ENCODE measurements at regions not wholly inside any gene's neighbourhood (a gene's known extent, or its start where the extent isn't known, plus 50 kb on each side); places are given as distances from the start of the nearest gene placed in this dataset.

- H3K9me3 ChIP-seq (ENCODE audit: control insufficient read depth, low read length), result no peaks in the 10 kb centered on the region
- no peaks in the 10 kb centered on the region for H3K4me1 ChIP-seq (ENCODE audit: control insufficient read depth, insufficient read depth, low read length, poor library complexity, severe bottlenecking)
- no peak overlapping the region for H3K4me3 ChIP-seq (ENCODE audit: extremely low read depth, insufficient read depth, low read length, poor library complexity, severe bottlenecking)
- no peak overlapping the region for H3K27ac ChIP-seq (ENCODE audit: low read depth, low read length, severe bottlenecking)
- H3K36me3 ChIP-seq (ENCODE audit: control insufficient read depth, insufficient read depth, low read length), result no peaks in the 10 kb centered on the region
Measured at GRCh38 chr4:189162888-189163287, 777.8 kb upstream of the FRG1 start.

- Histone ChIP-seq H3K27ac (ENCODE audit: low read depth, low read length, severe bottlenecking) (no peak overlapping the region), H3K4me3 (ENCODE audit: extremely low read depth, insufficient read depth, low read length, poor library complexity, severe bottlenecking) (no peak overlapping the region), H3K36me3 (ENCODE audit: control insufficient read depth, insufficient read depth, low read length) (no peaks in the 10 kb centered on the region), H3K4me1 (ENCODE audit: control insufficient read depth, insufficient read depth, low read length, poor library complexity, severe bottlenecking) (peaks cover 4% of the 10 kb centered on the region), H3K9me3 (ENCODE audit: control insufficient read depth, low read length) (no peaks in the 10 kb centered on the region)
- WGBS, 2 experiments (ENCODE audit: insufficient coverage in 2 of 2), result 100% methylated on average over 1 of the region's 5 CpGs
Measured at GRCh38 chr4:189176002-189176401, 764.7 kb upstream of the FRG1 start.

GRCh38 chr4:189177130-189177529, 763.5 kb upstream of the FRG1 start:
- no peaks in the 10 kb centered on the region for H3K9me3 ChIP-seq (ENCODE audit: control insufficient read depth, low read length)
- no peak overlapping the region for H3K27ac ChIP-seq (ENCODE audit: low read depth, low read length, severe bottlenecking)
- WGBS, 2 experiments (ENCODE audit: insufficient coverage in 2 of 2), result 76 to 89% methylated on average over 4 to 5 of the region's 5 CpGs
- H3K4me3 ChIP-seq (ENCODE audit: extremely low read depth, insufficient read depth, low read length, poor library complexity, severe bottlenecking), result no peak overlapping the region
- H3K4me1 ChIP-seq (ENCODE audit: control insufficient read depth, insufficient read depth, low read length, poor library complexity, severe bottlenecking), result peaks cover 4% of the 10 kb centered on the region
- H3K36me3 ChIP-seq (ENCODE audit: control insufficient read depth, insufficient read depth, low read length), result no peaks in the 10 kb centered on the region

- H3K4me3 ChIP-seq (ENCODE audit: extremely low read depth, insufficient read depth, low read length, poor library complexity, severe bottlenecking), result no peak overlapping the region
- WGBS, 2 experiments (ENCODE audit: insufficient coverage in 2 of 2), result 80 to 81% methylated on average over 2 to 3 of the region's 3 CpGs
Measured at GRCh38 chr4:189178125-189178746, 762.4 kb upstream of the FRG1 start.

GRCh38 chr4:189185810-189186432, 754.8 kb upstream of the FRG1 start:
- peaks cover 7% of the 10 kb centered on the region for H3K9me3 ChIP-seq (ENCODE audit: control insufficient read depth, low read length)
- WGBS, 2 experiments (ENCODE audit: insufficient coverage in 2 of 2), result 27 to 45% methylated on average over 2 of the region's 7 CpGs
- no peak overlapping the region for H3K4me3 ChIP-seq (ENCODE audit: extremely low read depth, insufficient read depth, low read length, poor library complexity, severe bottlenecking)
- H3K4me1 ChIP-seq (ENCODE audit: control insufficient read depth, insufficient read depth, low read length, poor library complexity, severe bottlenecking), result no peaks in the 10 kb centered on the region
- no peaks in the 10 kb centered on the region for H3K36me3 ChIP-seq (ENCODE audit: control insufficient read depth, insufficient read depth, low read length)
- H3K27ac ChIP-seq (ENCODE audit: low read depth, low read length, severe bottlenecking), result no peak overlapping the region

More at GRCh38 chr4:189178125-189178746, 762.4 kb upstream of the FRG1 start:
- Histone ChIP-seq H3K4me1 (ENCODE audit: control insufficient read depth, insufficient read depth, low read length, poor library complexity, severe bottlenecking) (peaks cover 4% of the 10 kb centered on the region), H3K27ac (ENCODE audit: low read depth, low read length, severe bottlenecking) (no peak overlapping the region), H3K9me3 (ENCODE audit: control insufficient read depth, low read length) (no peaks in the 10 kb centered on the region), H3K36me3 (ENCODE audit: control insufficient read depth, insufficient read depth, low read length) (no peaks in the 10 kb centered on the region)

- Histone ChIP-seq H3K36me3 (ENCODE audit: control insufficient read depth, insufficient read depth, low read length) (no peaks in the 10 kb centered on the region), H3K4me1 (ENCODE audit: control insufficient read depth, insufficient read depth, low read length, poor library complexity, severe bottlenecking) (no peaks in the 10 kb centered on the region), H3K9me3 (ENCODE audit: control insufficient read depth, low read length) (peaks cover 11% of the 10 kb centered on the region), H3K27ac (ENCODE audit: low read depth, low read length, severe bottlenecking) (no peak overlapping the region), H3K4me3 (ENCODE audit: extremely low read depth, insufficient read depth, low read length, poor library complexity, severe bottlenecking) (no peak overlapping the region)
- WGBS, 2 experiments (ENCODE audit: insufficient coverage in 2 of 2), result no CpG with 5 or more reads among the region's 2 CpGs
Measured at GRCh38 chr4:189187531-189188052, 753.1 kb upstream of the FRG1 start.

GRCh38 chr4:189198624-189199023, 742.0 kb upstream of the FRG1 start:
- WGBS, 2 experiments (ENCODE audit: insufficient coverage in 2 of 2), result 79 to 97% methylated on average over 4 to 7 of the region's 10 CpGs
- Histone ChIP-seq H3K36me3 (ENCODE audit: control insufficient read depth, insufficient read depth, low read length) (no peaks in the 10 kb centered on the region), H3K4me1 (ENCODE audit: control insufficient read depth, insufficient read depth, low read length, poor library complexity, severe bottlenecking) (no peaks in the 10 kb centered on the region), H3K4me3 (ENCODE audit: extremely low read depth, insufficient read depth, low read length, poor library complexity, severe bottlenecking) (no peak overlapping the region), H3K9me3 (ENCODE audit: control insufficient read depth, low read length) (no peaks in the 10 kb centered on the region), H3K27ac (ENCODE audit: low read depth, low read length, severe bottlenecking) (no peak overlapping the region)

GRCh38 chr4:189200353-189200752, 740.3 kb upstream of the FRG1 start:
- Histone ChIP-seq H3K4me3 (ENCODE audit: extremely low read depth, insufficient read depth, low read length, poor library complexity, severe bottlenecking) (no peak overlapping the region), H3K27ac (ENCODE audit: low read depth, low read length, severe bottlenecking) (no peak overlapping the region), H3K9me3 (ENCODE audit: control insufficient read depth, low read length) (no peaks in the 10 kb centered on the region), H3K4me1 (ENCODE audit: control insufficient read depth, insufficient read depth, low read length, poor library complexity, severe bottlenecking) (no peaks in the 10 kb centered on the region), H3K36me3 (ENCODE audit: control insufficient read depth, insufficient read depth, low read length) (no peaks in the 10 kb centered on the region)
- 93 to 94% methylated on average over 5 of the region's 7 CpGs for WGBS, 2 experiments (ENCODE audit: insufficient coverage in 2 of 2)

- H3K4me1 ChIP-seq (ENCODE audit: control insufficient read depth, insufficient read depth, low read length, poor library complexity, severe bottlenecking), result no peaks in the 10 kb centered on the region
- no peaks in the 10 kb centered on the region for H3K9me3 ChIP-seq (ENCODE audit: control insufficient read depth, low read length)
- H3K27ac ChIP-seq (ENCODE audit: low read depth, low read length, severe bottlenecking), result peak overlapping the region; percentile 55
- no peak overlapping the region for H3K4me3 ChIP-seq (ENCODE audit: extremely low read depth, insufficient read depth, low read length, poor library complexity, severe bottlenecking)
- no CpG with 5 or more reads among the region's 16 CpGs for WGBS, 2 experiments (ENCODE audit: insufficient coverage in 2 of 2)
- no peaks in the 10 kb centered on the region for H3K36me3 ChIP-seq (ENCODE audit: control insufficient read depth, insufficient read depth, low read length)
Measured at GRCh38 chr4:189202182-189202868, 738.3 kb upstream of the FRG1 start.

GRCh38 chr4:189202869-189203271, 737.8 kb upstream of the FRG1 start:
- WGBS, 2 experiments (ENCODE audit: insufficient coverage in 2 of 2), result 82 to 84% methylated on average over 7 to 8 of the region's 8 CpGs
- Histone ChIP-seq H3K9me3 (ENCODE audit: control insufficient read depth, low read length) (no peaks in the 10 kb centered on the region), H3K27ac (ENCODE audit: low read depth, low read length, severe bottlenecking) (peak overlapping the region; percentile 55), H3K4me1 (ENCODE audit: control insufficient read depth, insufficient read depth, low read length, poor library complexity, severe bottlenecking) (no peaks in the 10 kb centered on the region), H3K36me3 (ENCODE audit: control insufficient read depth, insufficient read depth, low read length) (no peaks in the 10 kb centered on the region), H3K4me3 (ENCODE audit: extremely low read depth, insufficient read depth, low read length, poor library complexity, severe bottlenecking) (no peak overlapping the region)

- Histone ChIP-seq H3K36me3 (ENCODE audit: control insufficient read depth, insufficient read depth, low read length) (no peaks in the 10 kb centered on the region), H3K27ac (ENCODE audit: low read depth, low read length, severe bottlenecking) (no peak overlapping the region), H3K4me3 (ENCODE audit: extremely low read depth, insufficient read depth, low read length, poor library complexity, severe bottlenecking) (no peak overlapping the region), H3K9me3 (ENCODE audit: control insufficient read depth, low read length) (no peaks in the 10 kb centered on the region), H3K4me1 (ENCODE audit: control insufficient read depth, insufficient read depth, low read length, poor library complexity, severe bottlenecking) (no peaks in the 10 kb centered on the region)
- 84 to 96% methylated on average over 4 to 6 of the region's 8 CpGs for WGBS, 2 experiments (ENCODE audit: insufficient coverage in 2 of 2)
Measured at GRCh38 chr4:189204616-189205015, 736.1 kb upstream of the FRG1 start.
